HFFc6 (cell line): ENCODE measurements at regions not wholly inside any gene's neighbourhood (a gene's known extent, or its start where the extent isn't known, plus 50 kb on each side); places are given as distances from the start of the nearest gene placed in this dataset.

Experiments used
- DNase-seq: peaks from one replicate; pipeline ENCODE4 v3.0.0-alpha.2; 2018
- H3K27ac Mint-ChIP-seq: 2 replicates; pipeline ENCODE4 v1.8.0; 2020; ENCODE audit warnings: mild to moderate bottlenecking, mixed read lengths
- H3K27me3 Mint-ChIP-seq: 2 replicates; pipeline ENCODE4 v1.8.0; 2021; ENCODE audit warnings: mild to moderate bottlenecking, moderate library complexity, mixed read lengths; ENCODE audit not compliant: insufficient read depth
- H3K36me3 Mint-ChIP-seq: 2 replicates; pipeline ENCODE4 v1.8.0; 2021; ENCODE audit warnings: low read depth, mixed read lengths
- H3K4me1 Mint-ChIP-seq: 2 replicates; pipeline ENCODE4 v1.8.0; 2020; ENCODE audit warnings: low read depth, mixed read lengths
- H3K4me3 Mint-ChIP-seq: 2 replicates; pipeline ENCODE4 v1.8.0; 2020; ENCODE audit warnings: mild to moderate bottlenecking, moderate library complexity, mixed read lengths
- H3K9me3 Mint-ChIP-seq: 2 replicates; pipeline ENCODE4 v1.8.0; 2020; ENCODE audit warnings: mild to moderate bottlenecking, mixed read lengths
- CTCF ChIP-seq: fragments of 200-600 bp; sonication (generic); IDR thresholded peaks from 2 replicates; pipeline ENCODE4 v1.5.0; 2021; ENCODE audit warnings: antibody characterized with exemption, mild to moderate bottlenecking

GRCh38 chr5:89917112-89917511 lies 492.4 kb downstream of the CETN3 start:
- Mint-ChIP-seq H3K36me3 (no peaks in the 10 kb centered on the region), H3K27ac (no peak overlapping the region), H3K4me1 (no peaks in the 10 kb centered on the region), H3K4me3 (no peak overlapping the region), H3K9me3 (peaks cover 16% of the 10 kb centered on the region), H3K27me3 (no peaks in the 10 kb centered on the region; the same call in 1 of the 2 replicates)
- DNase-seq: no peak
- no peak for TF ChIP-seq CTCF

GRCh38 chr5:89916131-89916530 lies 493.4 kb downstream of the CETN3 start:
- H3K27me3 Mint-ChIP-seq: no peaks in the 10 kb centered on the region; the same call in 1 of the 2 replicates
- no peaks in the 10 kb centered on the region for H3K4me1 Mint-ChIP-seq
- peaks cover 21% of the 10 kb centered on the region for H3K9me3 Mint-ChIP-seq
- TF ChIP-seq CTCF: no peak
- DNase-seq: no peak
- no peak overlapping the region for H3K4me3 Mint-ChIP-seq
- no peaks in the 10 kb centered on the region for H3K36me3 Mint-ChIP-seq
- H3K27ac Mint-ChIP-seq: no peak overlapping the region

GRCh38 chr5:89908876-89909275 lies 500.7 kb downstream of the CETN3 start:
- Mint-ChIP-seq H3K4me1 (no peaks in the 10 kb centered on the region), H3K27ac (no peak overlapping the region), H3K27me3 (no peaks in the 10 kb centered on the region), H3K36me3 (no peaks in the 10 kb centered on the region), H3K9me3 (peaks cover 30% of the 10 kb centered on the region), H3K4me3 (no peak overlapping the region)
- TF ChIP-seq CTCF: no peak
- no peak for DNase-seq

- H3K9me3 Mint-ChIP-seq: peaks cover 31% of the 10 kb centered on the region
- no peak overlapping the region for H3K4me3 Mint-ChIP-seq
- TF ChIP-seq CTCF: no peak
- no peak overlapping the region for H3K27ac Mint-ChIP-seq
- no peaks in the 10 kb centered on the region for H3K36me3 Mint-ChIP-seq
- H3K27me3 Mint-ChIP-seq: no peaks in the 10 kb centered on the region
- no peaks in the 10 kb centered on the region for H3K4me1 Mint-ChIP-seq
- no peak for DNase-seq
These were observed 505.1 kb downstream of the CETN3 start for GRCh38 chr5:89904442-89904841.

- Mint-ChIP-seq H3K27me3 (no peaks in the 10 kb centered on the region), H3K4me3 (no peak overlapping the region), H3K27ac (no peak overlapping the region), H3K9me3 (peaks cover 20% of the 10 kb centered on the region), H3K4me1 (no peaks in the 10 kb centered on the region), H3K36me3 (no peaks in the 10 kb centered on the region)
- no peak for TF ChIP-seq CTCF
- DNase-seq: no peak
These were observed 507.6 kb downstream of the CETN3 start for GRCh38 chr5:89901983-89902382.

GRCh38 chr5:89901346-89901745 lies 508.2 kb downstream of the CETN3 start:
- Mint-ChIP-seq H3K4me3 (no peak overlapping the region), H3K9me3 (peaks cover 15% of the 10 kb centered on the region), H3K36me3 (no peaks in the 10 kb centered on the region), H3K4me1 (no peaks in the 10 kb centered on the region), H3K27ac (no peak overlapping the region), H3K27me3 (no peaks in the 10 kb centered on the region)
- DNase-seq: no peak
- no peak for TF ChIP-seq CTCF
